NCI-H2171 (cell line): ENCODE measurements at regions not wholly inside any gene's neighbourhood (a gene's known extent, or its start where the extent isn't known, plus 50 kb on each side); places are given as distances from the start of the nearest gene placed in this dataset.
A peak's percentile ranks its signal among the peaks of the same experiment; 100 is the strongest.
"Not testable (repeated sequence)": the region's sequence is repeated elsewhere in the genome, so short reads cannot be mapped to it uniquely, and the experiment has no call there.

Experiments
- DNase-seq: peaks from one replicate; lab custom pipeline; 2025; lab: John Stamatoyannopoulos, UW

DNA sequence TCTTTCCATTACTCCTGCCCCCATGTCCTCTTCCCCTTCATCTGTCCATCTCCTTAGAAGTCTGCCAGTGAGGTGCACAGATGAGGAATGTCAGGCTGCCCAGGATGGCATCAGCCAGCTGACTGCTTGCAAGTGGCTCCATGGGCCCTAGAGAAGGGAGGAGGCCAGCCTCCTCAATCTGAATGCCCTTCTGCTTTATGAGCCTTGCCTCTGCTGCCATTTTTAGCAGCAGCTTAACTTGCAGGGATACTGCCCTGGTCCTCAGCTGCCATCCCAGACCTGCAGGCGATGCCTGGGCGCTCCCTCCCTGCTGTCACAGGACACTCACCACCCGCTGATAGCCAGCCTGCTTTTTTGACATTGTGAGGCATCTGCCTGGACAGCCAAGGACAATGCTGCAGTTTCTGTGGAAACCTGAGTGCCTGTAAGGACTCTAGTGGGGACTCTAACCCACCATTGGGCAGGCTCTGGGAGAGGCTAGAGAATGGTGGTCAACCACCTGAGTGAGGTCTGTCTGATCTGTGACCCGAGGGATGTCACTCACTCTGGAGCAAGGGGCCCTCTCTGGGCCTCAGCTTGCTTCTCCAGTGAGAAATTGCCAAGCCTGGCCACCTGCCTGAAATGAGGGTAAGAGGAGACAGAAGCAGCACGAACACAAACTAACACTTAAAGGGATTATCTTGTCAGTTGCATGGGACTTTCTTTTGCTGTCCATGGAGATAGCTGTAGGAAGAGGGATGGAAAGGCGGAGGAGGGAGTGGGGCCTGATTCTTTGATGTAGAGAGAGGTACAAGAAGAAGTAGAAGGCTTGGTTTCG lies 185.0 kb downstream of the MIS18A start:
- no peak for DNase-seq

DNA sequence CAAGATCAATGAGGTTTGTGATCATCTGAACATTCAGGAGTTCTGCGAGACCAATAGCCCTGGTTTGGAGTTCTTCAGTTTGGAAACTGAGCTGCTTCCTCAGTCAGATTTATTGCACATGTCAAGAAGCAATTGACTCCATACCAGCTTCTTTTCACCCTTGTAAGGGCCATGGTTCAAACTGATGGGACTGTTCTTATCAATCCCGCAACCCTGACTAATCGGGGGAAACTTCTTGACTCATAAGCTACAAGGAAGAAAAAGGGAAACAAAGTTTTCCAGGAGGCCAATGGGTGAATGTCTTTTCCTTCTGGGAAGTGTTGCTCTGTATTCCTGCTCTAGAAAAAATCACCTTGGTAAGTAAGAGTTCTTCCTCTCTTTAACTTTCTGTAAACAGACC lies 187.9 kb downstream of the MIS18A start:
- DNase-seq: no peak

DNA sequence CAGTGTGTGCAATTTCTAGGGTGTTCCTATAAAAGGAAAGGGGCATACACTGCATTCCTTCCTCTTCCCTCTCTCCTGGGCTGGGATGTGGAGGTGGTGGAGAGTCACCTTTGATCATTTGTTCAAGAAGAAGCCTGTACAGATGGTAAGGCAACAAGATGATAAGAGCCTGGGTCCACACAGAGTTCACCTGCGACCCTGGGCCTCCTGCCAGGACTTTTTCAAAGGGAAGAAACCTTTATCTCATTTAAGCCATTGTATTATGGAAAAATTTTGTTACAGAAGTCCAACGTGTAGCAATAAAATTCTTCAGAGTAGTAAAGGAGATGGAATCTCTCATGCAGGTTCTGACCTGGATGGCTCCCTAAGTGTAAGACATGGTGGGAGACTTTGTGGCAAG lies 189.1 kb downstream of the MIS18A start:
- no peak for DNase-seq

DNA sequence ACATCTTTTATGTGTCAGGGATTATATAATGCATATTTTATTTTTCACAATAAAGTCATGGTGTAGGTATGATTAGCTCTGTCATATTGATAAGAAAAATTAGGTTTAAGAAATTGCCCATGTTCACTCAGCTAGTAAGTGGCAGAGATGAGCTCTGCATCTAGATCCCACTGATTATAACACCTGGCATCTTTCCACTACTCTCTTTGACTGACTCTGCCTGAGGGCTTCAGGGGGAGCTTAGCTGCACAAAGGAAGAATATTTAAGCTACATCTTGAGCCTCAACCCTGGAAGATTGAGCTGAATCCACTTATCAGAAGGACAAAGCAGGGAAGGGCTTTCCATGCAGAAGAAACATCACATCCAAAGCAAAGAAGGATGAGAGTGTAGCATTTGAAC lies 190.4 kb downstream of the MIS18A start:
- no peak for DNase-seq

DNA sequence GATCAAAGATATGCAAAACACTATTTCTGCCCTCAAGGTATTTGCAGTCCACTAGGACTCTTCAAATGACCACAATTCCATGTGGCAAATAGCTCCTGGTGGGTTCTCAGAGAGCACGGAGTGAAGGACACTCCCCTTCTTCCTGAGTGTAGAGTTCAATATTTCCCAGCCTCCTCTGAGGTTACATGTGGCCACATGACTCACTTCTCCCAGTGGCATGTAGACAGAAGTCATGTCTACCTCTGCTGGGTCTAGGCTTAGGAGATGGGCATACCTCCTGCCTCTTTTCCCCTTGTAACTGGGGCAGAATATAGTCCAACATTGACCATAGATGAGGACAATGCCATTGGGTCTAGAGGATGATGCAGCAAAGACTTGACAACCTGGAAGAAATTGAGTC lies 191.4 kb downstream of the MIS18A start:
- no peak for DNase-seq

DNA sequence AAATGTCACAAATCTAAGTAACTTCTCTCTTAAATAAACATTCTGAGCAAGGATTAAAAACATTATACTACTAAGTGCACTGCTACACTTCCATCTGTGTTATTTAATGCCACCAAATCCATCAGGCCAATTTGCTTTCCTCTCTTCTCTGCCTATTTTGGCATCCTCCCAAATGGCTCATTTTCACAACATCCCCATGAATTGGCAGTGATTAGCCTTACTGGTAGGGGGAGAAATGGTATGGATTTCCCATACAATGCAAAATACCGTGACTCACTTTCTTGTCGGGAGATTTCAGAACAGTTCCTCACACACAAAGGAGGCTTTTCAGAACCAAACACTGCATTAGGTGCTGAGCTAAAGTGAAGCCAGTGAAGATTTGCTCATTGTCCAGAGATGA lies 195.7 kb downstream of the MIS18A start:
- peak; percentile 73 for DNase-seq

DNA sequence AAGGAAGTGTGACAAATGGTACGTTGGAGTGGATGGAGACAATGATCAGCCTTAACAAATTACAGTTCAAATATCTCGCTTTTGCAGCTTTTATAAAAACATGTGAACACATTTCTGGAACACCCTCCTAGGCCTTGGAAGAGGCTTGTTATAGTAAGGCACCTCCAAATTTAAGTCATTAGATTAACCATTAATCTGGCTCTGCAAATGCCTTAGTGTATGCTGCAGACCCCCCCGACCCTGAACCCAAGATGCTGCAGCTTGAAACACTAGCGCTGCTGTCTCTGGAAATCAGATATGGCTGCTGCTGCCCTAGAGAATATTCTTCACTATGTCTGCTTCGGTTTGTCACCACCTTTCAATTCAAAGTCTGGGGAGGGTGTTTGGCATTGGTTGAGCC lies 196.4 kb downstream of the MIS18A start:
- DNase-seq: no peak

DNA sequence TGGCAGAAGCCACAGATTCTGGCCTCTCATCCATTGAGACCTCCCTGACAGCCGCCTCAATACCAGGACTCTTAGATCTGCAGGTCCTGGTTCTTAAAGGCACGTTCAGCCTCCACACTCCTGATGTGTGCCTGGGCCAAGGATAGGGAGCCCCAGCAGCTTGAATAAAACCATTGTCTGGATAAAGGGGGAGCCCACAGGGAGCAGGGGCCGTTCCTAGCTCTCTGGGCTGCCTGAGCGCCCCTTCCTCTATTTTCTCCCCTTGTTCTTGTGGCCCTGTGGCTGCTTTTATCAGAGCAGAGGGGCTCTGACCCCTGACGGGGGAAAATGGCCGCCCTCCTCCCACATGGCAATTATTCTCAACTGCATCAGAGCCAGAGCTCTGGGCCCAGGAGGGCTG lies 200.8 kb downstream of the HUNK start:
- no peak for DNase-seq

DNA sequence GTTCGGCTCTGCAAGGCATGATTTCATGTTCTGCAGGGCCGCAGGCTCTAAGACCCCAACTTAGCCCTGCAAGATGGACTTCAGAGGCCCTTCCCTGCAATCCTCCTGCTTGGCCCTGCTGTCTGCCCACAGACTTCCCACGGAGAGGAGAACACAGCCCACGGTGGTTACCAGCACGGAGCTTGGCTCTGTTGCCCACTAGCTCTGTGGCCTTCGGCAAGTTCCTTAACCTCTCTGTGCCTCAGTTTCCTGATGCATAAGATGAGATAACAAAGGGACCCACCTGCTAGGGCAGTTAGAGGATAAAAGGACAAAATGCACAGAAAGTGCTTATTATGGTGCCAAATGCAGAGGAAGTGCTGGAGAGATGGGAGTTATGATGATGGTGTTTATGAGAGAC lies 200.4 kb downstream of the HUNK start:
- DNase-seq: no peak

DNA sequence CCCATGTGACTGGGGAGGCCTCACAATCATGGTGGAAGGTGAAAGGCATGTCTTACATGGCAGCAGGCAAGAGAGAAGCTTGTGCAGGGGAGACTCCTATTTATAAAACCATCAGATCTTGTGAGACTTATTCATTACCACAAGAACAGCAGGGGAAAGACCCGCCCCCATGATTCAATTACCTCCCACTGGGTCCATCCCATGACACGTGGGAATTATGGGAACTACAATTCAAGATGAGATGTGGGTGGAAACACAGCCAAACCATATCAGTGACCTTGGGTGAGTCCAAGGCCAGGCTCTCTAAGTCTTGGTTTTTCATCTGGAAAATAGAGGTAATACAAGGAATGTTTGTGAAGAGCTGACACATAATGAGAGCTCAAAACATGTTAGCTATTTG lies 198.8 kb downstream of the HUNK start:
- not testable (repeated sequence) for DNase-seq

DNA sequence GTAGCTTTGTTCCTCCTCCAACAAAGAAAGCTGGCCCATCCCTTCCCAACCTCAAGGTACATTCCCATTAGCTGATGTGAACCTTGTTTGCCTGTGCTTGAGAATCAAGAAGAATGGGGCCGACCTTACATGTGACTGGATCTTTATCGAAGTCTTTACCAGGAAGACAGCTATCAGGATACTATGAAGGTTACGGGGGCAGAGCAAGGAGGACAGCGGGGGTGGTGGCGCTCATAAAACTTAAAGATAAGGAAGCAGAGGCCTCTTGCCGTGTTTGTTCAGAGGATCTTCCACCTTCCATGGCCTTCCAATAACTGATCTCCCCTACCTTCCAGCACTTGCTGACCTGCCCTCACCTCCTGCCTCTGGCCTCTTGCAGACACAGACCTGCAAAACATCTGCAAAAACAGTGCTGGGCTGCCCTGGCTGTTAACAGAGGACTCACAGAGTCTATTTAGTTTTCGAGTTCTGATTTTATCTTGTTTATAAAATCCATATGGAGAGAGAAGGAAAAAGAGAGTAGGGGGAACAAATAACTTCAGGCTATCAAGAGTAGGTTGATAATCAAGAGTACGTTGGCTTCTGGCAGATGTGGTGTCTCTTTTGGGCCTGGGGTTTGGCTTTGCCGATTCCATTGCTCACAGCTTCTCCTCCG lies 198.0 kb downstream of the HUNK start:
- DNase-seq: no peak

DNA sequence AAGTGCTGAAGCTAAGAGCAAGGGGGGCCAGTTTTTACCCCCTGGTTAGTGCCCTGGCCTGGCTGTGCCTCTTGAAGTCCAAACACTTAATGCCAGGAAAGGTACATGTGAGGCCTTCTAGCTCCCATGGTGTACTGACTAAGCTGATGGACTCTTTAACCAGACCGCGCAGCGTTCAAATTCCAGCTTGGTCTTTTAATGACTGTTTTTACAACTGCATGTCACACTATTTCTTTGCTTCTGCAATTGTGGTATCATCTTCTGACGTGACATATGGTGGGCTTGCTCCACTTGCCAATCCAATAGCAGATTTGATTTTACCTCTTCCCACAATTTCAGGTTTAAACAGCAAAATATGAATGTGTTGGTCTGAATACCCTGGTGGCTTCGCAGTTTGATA lies 197.3 kb downstream of the HUNK start:
- DNase-seq: no peak

DNA sequence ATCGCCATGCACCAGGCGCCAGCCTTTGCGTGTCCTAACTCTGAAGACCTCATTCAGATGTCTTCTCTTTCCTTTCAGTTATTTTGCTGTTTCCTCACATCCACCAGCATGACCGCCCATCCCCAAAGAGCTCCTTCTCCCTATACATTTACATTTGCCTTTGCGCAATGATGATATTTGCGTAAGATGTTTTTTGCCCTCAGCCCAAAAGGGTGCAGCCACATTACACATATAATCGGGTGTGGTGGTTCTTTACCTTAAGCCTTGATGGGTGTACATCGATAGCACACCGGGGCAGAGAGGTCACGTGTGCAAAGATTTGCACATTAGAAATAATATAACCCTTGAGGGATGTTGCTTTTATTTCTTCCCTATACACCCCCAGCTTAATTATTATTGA lies 192.8 kb downstream of the HUNK start:
- no peak for DNase-seq

DNA sequence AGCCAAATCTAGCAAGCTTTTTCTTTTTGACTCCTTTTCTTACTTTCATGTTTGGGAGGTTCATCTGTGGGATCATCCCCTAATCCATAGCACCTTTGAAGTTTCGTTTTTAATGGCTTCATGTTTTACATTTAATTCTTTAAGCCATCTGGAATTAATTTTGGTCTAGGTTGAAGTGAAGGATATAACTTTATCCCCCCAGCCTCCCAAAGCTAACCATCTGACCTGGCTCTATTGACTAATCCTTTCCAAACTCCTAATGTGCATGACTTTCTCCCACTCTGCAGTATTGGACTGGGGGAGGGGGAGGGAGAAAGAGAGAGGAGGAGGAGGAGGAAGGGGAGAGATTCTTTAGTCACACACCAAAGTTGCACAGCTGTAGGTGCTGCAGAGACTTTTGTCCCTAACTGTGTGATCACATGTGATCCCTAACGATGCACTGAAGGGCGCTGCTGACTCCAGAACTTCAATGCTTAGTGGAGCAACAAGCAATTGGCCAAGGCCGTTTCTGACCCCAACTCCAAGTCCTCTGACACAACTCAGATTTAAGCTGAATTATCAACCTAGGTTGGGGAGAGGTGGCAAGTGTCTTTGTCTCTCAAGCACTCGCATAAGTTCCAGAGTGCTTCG lies 191.6 kb downstream of the HUNK start:
- no peak for DNase-seq

DNA sequence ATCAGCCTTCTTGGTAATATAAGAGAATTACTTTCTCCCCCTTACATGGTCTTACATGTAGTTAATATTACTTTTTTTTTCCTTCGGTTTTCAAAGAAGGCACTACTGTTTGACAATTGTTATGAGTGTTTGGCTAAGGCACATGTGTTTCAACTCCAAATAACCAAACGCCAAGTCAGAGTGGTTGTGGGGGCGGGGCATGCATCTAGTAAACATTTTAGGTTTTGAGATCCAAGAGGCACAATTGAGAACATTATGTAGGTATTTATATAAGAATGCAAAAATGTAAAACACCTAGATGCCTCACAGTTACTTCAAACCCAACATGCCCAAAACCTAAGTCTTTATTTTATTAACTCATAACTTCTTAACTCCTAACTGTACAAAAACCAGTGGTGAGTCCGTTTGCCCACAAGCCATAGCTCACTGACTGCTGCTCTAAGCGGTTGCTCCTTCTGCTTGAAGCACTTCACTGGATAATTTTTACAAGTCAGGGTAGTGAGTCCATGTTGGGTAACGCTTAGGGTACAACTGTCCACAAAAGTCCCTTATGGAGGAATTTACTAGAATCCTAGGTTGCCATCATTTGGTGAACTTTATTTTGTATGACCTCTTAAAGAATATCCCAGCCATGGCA lies 189.9 kb downstream of the HUNK start:
- no peak for DNase-seq

DNA sequence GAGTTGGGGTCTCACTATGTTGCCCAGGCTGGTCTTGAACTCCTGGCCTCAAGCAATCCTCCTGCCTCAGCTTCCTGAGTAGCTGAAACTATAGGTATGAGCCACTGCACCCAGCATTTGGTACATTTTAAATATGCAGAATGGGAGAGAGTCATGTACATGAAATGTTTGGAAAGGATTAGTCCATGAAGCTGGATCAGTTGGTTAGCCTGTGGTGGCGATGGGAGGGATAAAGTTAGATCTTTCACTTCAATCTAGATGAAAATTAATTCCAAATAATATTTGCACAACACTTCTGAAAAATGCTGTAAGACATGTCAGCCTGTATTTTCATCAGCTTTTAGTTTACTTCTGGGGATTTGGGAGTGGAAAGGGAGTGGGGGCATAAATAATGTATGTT lies 188.9 kb downstream of the HUNK start:
- DNase-seq: no peak

DNA sequence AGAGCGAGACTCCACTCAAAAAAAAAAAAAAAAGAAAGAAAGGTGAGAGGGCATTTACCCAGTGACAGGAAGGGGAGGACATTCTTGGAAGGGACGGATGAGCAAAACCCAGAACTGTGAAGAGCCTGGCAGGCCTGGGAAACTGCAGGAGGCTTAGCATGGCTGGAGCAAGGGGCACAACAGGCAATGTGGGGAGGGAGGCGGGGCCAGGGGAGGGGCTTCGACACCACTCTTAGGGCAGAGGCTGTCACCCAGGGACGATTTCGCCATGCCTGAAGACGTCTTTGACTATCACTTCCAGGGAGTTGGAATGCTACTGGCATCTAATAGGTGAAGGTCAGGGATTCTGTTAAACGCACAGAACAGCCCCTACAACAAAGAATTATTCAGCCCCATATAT lies 184.0 kb downstream of the HUNK start:
- DNase-seq: no peak

DNA sequence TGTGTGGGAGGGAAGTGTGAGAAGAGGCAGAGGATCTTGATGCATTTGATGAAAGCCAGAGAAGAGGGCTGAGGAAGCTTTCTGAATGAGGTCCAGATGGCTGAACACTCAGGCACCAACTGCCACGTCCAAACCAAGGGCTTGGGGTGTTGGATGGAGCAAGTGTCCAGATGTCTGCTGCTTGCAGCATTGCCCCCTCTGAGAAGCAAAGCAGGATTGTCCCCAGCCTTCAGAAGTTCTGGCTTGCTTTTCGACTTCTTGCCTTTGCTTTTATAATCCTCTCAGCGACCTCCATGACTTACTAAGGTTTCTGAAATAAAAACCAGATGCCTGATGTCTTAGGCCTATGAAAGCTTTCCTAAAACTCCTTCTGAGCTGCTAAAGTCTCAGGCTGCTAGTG lies 182.5 kb downstream of the HUNK start:
- no peak for DNase-seq
